GM12865 (cell line): ENCODE measurements at regions not wholly inside any gene's neighbourhood (a gene's known extent, or its start where the extent isn't known, plus 50 kb on each side); places are given as distances from the start of the nearest gene placed in this dataset.

Experiments used
- DNase-seq: peaks from one replicate; pipeline ENCODE4 v3.0.0; 2010; ENCODE audit warnings: low read depth
- H3K4me3 ChIP-seq: 2 replicates; pipeline ENCODE4 v1.5.1; 2011; ENCODE audit warnings: mild to moderate bottlenecking, low read depth, low read length, control low read depth
- TF ChIP-seq, protein P1 (sequence below): IDR thresholded peaks from 2 replicates; pipeline ENCODE4 v1.5.1; 2011; ENCODE audit warnings: low read length, control low read depth, low read depth, inconsistent platforms; ENCODE audit not compliant: insufficient read depth; ENCODE audit errors: missing control alignments

DNA sequence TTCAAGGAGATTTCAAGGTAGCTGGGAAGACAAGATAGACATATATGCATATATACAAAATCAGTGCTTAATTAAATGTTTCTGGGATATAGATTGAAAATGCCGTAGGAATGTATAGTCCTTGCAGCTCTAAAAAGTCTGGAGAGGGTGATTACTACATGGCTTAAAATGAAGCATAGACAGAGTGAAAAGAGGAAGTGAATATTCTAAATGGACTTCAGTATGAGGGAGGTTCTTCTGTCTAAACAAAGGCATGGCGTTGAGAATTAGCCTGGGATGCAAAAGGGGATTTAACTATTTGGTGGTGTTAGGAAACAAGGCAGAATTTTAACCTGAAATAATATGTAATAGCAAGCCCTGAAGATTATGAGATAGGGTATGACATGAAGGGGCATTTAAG, 141.5 kb upstream of the FRMPD4 start:
- TF ChIP-seq, protein P1, sequence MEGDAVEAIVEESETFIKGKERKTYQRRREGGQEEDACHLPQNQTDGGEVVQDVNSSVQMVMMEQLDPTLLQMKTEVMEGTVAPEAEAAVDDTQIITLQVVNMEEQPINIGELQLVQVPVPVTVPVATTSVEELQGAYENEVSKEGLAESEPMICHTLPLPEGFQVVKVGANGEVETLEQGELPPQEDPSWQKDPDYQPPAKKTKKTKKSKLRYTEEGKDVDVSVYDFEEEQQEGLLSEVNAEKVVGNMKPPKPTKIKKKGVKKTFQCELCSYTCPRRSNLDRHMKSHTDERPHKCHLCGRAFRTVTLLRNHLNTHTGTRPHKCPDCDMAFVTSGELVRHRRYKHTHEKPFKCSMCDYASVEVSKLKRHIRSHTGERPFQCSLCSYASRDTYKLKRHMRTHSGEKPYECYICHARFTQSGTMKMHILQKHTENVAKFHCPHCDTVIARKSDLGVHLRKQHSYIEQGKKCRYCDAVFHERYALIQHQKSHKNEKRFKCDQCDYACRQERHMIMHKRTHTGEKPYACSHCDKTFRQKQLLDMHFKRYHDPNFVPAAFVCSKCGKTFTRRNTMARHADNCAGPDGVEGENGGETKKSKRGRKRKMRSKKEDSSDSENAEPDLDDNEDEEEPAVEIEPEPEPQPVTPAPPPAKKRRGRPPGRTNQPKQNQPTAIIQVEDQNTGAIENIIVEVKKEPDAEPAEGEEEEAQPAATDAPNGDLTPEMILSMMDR, result no peak
- no peak overlapping the region for H3K4me3 ChIP-seq
- DNase-seq, result no peak

DNA sequence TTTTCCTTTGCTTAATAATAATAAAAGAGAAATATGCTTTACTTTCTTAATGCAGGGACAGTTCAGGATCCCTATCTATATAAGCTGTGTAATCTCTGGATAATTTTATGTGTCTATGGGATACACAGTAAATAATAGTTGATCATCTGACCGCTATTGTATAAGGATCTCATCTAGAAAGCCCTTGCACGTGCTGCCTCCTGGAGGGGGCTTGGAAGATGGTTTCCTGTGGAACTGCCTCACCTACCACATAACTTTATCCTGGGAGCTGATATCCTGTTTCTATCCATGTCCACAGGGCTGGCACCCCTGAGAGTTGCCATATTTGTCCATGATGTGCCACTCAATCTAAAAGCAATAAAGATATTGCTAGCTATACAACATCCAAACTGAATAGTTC, 139.3 kb upstream of the FRMPD4 start:
- TF ChIP-seq, protein P1, result no peak
- H3K4me3 ChIP-seq, result no peak overlapping the region
- no peak for DNase-seq

DNA sequence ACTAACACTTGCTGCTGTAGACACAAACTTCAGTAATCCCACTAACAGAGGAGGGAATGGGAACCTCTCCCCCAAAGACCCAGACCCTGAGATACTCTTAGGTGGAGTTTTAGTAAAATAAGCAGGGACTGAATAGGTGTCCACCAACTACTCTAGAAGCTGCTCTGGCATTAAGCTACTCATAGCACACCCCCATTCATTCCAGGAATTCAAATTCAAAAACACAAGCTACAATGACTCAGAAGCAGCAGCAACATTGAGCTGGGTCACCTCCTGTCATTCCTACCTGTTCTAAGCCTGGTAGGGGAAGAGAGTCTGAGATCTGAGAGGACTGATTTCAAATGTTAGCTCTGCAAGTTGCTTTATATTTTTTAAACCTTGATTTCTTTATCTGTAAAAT, 135.4 kb upstream of the FRMPD4 start:
- no peak for DNase-seq
- no peak overlapping the region for H3K4me3 ChIP-seq
- TF ChIP-seq, protein P1, result no peak

DNA sequence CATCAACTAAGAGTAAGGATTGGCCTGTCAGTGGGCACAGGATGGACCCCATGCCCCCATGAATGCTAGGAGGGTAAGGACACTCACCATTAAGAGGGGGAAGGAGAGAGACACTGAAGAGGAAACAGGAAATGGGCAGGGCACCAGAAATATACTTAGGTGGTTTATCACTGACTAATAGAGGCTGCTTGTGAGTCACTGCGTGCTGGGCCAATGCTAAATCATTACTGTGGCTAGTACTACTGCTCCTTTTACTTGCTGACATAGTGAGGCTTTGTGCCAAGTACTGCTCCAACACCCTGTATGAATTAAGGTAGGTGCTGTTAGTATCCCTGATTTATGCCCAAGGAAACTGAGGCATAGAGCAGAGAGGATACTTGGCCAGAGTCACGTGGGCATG, 130.4 kb upstream of the FRMPD4 start:
- TF ChIP-seq, protein P1, result no peak
- DNase-seq, result peak; percentile 4

DNA sequence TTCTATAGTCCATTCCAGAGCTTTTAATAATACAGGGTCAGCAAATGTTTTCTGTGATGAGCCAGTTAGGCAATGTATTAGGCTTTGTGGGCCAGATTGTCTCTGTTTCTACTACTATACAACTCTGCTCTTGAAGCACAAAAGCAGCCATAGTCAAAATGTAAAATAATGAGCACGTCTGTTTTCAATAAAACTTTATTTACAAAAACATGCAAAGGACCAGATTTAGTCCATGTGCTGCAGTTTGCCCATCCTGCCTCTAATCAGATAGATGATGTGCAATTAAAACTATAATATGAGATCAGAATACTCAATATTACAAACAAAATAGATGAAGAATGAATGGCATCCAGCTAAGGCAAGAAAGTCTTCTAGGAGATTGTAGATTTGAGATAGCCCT, 127.8 kb upstream of the FRMPD4 start:
- no peak overlapping the region for H3K4me3 ChIP-seq
- TF ChIP-seq, protein P1, result no peak
- DNase-seq, result no peak

More for the DNA sequence above, 130.4 kb upstream of the FRMPD4 start:
- H3K4me3 ChIP-seq, result no peak overlapping the region

DNA sequence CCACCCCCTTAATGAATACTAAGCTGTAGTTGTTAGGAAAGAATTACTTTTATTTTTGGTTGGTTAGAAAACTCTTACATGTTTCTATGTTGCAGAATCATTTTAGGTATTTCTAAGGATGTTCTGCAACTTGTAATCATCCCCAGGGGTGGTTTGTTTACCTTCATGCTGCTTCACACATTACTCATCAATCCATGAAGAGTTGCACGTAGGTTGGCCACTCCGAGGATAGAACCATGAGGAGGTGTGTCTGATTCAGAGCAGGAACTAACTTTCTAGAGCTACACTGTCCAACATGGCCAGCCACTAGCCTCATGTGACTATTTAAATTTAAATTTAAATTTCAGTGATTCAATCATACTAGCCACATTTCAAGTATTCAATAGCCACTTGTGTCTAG, 127.2 kb upstream of the FRMPD4 start:
- H3K4me3 ChIP-seq, result no peak overlapping the region
- TF ChIP-seq, protein P1, result no peak
- no peak for DNase-seq

DNA sequence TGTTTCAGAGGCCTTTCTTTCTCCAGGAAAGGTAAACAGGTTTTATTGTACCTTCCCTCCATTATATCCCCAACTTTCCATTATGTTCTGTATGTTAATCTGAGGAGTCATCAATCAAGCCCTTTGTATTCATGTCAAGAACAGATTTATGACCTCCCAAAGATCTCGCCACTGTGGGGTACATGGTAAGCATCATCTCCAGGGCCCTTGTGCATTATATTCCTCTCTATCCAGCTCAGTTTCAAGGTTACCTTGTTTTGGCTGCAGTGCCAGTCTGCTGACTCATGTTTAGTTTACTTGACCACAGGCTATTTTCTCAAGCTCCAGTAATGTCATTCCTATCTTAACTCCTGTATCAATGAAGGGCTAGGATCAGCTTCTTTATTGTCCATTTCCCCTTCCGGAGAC, 125.1 kb upstream of the FRMPD4 start:
- TF ChIP-seq, protein P1, result no peak
- no peak for DNase-seq

More for the DNA sequence above, 125.1 kb upstream of the FRMPD4 start:
- no peak overlapping the region for H3K4me3 ChIP-seq
